ENCODE measurements at regions not wholly inside any gene's neighbourhood (a gene's known extent, or its start where the extent isn't known, plus 50 kb on each side); places are given as distances from the start of the nearest gene placed in this dataset.

DNA sequence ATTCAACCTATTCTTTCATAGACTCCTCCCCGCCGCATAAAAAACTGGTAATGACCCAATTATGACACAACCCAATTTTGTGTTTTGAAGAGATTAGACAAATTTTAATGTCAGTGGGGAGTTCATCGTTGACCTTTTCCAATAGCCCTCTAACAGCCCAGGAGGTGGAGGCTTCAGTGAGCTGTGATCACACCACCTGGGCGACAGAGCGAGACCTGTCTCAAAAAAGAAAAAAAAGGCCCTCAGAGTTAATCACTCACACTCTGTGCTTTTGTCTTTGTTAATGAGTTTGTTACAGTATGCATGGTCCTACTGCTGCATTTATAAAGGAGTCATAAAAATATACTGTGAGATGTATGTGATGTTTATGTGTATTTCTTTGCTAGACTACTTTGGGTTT lies 510.6 kb downstream of the CPS1 start:
- DNase-seq (ENCODE audit: low read depth), result no peak

DNA sequence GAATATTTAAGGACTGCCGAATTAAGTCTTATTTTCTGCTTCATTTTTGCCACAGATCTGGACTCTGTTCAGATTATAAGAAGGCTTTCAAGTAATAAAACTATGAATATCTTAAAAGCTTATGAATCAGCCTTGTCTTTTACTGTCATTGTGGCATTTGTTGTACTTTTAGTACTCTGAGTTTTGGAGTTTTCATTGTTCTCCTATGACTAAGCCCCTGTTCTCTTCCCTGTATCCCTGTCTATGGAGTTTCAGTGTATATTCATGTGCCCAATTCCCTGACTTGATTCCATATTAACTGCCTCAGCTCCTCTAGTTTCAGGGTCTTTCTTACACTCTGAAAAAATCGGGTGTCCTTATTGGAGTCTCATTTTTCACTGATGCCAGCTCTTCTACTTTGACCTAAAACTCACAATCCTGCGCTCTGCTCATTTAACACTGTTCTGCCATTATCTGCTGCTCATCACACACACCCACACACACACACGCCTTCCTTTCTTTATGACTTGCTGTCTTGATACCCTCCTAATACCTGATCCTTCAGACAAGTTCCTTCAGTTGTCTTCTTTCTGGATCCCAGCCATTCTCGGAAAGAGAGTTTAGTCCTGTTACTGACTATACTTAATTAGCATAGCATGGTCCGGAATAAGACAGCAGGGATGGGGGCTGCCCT lies 511.8 kb downstream of the CPS1 start:
- no peak for DNase-seq (ENCODE audit: low read depth)

- DNase-seq (ENCODE audit: low read depth), result no peak
Observed at GRCh38 chr2:211070547-211070946, 514.1 kb downstream of the CPS1 start.

DNA sequence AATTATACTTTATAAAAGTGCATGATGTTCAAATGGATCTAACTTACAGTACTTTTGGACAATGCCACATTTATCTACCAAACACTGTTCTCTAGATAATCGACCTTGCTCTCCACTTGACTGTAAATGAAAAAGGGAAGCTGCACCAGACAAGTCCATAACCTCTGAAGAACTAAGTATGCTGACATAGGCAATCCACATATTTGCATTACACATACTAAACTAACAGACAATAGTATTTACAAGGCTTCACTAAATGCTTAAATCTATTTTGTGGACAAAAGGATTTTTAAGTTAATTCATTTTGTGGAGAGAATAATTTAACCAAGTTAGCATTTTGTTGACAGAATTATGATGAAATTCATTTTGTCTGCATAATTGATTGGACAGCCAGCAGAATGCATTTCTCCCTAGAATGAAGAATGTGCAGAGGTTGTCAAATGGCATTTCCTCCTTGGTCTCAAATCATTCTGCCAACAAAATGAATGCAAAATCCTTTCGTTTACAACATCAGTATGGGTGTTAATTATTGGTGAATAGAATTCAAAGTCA lies 520.9 kb downstream of the CPS1 start:
- DNase-seq (ENCODE audit: low read depth), result no peak

- DNase-seq (ENCODE audit: low read depth), result no peak
Observed at GRCh38 chr2:211084352-211084751, 528.0 kb downstream of the CPS1 start.

DNA sequence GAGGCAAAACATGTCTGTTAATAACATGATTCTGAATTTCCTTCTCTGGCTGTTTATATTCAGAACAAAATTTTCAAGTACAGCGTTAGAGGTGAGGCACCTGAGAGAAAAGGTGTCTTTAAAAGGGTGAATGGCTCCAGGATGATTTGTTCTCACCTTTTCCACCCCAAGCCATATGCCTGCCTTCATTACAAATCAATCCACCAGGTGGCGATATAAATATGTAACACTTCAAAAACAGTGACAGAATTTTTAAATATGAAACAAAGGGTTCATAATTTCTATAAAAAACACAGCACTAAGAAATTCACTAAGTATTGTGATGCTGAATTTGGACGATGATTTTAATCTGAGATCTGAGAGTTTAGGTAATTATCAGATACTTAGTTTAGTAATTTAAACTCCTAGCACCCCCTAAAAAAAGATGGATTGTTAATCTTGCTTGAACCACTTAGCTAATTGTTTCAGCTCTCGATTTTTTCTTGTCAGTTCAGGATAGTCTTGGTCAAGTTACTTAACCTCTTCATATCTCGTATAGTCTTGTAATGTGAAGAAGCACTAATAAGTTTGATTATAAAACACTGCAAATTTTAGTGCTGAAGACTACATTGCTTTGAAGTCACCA lies 528.8 kb downstream of the CPS1 start:
- no peak for DNase-seq (ENCODE audit: low read depth)

- DNase-seq (ENCODE audit: low read depth), result no peak
Observed at GRCh38 chr2:211086049-211086448, 529.6 kb downstream of the CPS1 start.

- no peak for DNase-seq (ENCODE audit: low read depth)
Observed at GRCh38 chr2:211089127-211089526, 532.7 kb downstream of the CPS1 start.

GRCh38 chr2:211093743-211094303 lies 537.4 kb downstream of the CPS1 start:
- DNase-seq (ENCODE audit: low read depth), result no peak

DNA sequence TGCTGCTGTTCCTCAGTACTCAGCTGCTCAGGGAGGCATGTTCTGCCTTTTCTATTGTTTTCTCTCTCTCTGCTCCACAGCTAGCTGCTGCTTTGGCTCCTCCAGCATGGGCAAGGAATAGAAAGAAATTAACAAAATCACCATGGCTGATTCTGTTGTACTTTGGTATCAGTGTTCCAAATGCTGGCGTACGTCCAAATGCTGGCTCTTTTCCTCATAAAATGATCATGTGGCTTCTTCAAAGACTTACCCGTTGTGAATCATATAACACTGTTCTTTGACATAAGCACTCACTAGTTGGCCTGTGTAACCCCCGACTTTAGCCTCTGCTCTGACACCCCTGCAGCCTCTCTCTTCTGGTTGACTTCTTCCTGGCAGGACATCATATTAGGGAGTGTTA lies 547.6 kb downstream of the CPS1 start:
- no peak for DNase-seq (ENCODE audit: low read depth)

DNA sequence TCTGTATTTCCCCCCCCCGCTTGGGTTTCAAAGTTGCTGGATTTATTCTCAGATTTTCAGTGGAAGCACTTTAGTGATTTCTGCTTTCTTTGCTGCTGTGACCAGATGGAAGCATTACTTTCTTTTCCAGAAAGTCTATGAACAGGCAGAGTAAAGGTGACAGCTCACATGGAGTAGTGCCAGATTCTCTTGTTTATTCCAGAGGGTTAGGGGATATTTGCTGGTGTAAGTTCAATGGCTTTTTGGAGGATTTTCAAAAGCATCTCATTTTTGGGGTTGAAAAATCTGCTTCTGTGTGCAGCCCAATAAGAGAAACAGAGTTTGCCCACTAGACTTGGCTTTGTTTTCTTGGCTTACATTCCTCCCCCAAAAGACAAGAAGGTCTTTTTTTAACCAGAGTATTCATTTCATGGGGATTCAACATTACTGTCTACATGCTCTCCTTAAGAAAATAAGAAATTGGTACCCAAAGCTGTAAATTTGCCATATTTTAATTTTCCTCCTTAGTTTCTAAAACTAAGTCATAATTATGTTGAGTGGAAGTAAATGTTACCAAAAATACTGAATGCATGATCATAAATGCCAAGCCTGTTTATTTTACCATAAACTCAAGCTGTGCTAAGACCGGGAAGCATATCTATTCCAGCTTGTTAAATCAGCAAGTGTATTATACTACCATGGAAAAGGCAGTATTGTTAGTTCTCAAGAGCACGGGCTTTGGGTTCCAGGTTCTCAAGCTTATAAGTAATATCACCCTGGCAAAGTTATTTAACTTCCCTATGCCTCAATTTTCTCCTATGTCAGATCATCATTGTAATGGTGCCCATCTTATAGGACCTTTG lies 557.2 kb downstream of the CPS1 start:
- no peak for DNase-seq (ENCODE audit: low read depth)

- DNase-seq (ENCODE audit: low read depth), result no peak
Observed at GRCh38 chr2:211114826-211115455, 558.5 kb downstream of the CPS1 start.

DNA sequence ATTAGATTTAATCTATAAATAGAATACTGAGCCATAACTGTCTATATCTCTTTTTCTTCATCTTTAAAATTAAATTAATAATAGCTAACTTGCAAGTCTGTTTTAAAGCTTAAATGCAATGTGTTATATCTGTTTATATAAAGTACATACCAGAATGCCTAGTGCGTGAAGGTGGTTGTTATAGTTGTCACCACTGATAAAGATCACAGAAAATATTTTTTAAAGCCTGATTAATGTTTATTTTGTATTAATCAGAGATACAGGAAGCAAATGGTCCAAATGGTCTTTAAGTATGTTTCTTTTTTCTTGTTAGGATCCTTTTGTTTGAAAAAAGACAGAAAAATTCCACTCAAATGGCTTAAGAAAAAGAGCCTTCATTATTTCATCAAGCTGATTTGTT lies 560.6 kb downstream of the CPS1 start:
- DNase-seq (ENCODE audit: low read depth), result no peak

- DNase-seq (ENCODE audit: low read depth), result no peak
Observed at GRCh38 chr2:211126256-211126655, 569.9 kb downstream of the CPS1 start.

DNA sequence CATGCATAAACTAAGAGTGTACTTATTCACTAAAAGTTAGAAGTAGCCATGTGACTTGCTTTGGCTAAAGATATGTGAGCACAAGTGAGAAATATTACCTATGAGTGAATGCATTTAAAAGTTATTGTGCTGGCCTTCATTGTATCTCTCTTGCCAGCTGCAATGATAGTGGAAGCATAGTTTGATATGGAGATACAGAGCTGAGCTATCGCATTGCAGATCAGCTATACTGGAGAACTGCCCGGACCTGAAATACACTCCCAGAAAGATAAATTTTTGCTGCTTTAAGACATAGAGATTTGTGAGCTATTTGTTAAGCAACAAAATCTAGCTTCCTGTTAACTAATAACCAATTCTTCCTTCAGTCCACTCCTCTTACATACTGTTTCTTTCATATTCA lies 571.1 kb downstream of the CPS1 start:
- DNase-seq (ENCODE audit: low read depth), result no peak

DNA sequence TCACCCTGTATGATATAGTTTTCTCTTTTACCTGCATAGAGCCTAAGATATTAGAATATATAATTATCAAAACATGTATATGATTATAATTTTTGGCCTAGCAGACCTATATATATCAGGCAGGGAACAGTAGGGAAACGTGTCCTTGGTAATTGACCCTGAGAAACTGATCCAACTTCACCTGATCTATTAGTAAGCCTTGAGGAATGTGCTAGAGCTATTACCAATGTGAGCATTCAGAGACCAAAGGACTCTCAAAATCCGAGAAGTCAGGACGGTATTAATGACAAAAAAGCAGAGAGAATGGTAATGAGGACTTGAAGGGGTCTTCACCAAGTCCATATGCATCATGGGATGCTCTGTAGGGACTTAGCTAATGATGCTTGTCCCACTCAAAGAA lies 571.9 kb downstream of the CPS1 start:
- DNase-seq (ENCODE audit: low read depth), result no peak

DNA sequence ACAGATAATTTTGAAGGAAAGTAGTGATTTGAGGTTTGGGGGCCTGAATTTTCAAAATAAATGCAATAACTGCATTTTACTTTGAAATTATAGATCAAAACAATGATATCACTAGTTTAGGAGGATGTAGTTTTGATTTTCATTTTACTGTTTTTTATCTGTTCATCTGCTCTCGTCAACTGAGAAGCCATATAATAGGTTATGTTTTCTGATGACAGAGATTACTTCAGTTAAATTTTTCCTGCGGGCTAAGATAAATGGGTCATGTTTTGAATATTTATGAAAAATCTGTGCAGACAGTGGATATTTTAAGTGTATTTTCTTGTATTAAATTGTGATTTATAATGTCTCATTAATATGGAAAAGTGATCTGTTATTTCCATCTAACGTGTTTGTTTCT lies 573.4 kb downstream of the CPS1 start:
- no peak for DNase-seq (ENCODE audit: low read depth)

GRCh38 chr2:211132046-211132445 lies 575.6 kb downstream of the CPS1 start:
- no peak for DNase-seq (ENCODE audit: low read depth)

DNA sequence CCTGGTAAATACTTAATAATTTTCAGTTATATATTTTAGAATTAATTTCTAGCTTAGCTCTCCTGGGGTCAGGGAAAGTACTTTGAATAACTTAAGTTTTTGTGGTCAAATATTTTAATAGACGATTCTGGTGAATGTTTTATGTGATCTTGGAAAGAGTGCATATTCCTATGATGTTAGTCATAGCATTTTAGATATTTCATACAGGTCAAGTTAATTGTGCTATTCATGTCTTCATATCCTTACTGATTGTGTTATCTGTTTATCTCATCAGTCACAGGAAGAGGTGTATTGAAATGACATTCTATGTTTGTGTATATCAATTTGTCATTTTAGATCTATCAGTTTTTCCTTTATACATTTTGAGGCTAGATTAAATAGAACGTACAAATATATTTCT lies 576.2 kb downstream of the CPS1 start:
- DNase-seq (ENCODE audit: low read depth), result no peak

DNA sequence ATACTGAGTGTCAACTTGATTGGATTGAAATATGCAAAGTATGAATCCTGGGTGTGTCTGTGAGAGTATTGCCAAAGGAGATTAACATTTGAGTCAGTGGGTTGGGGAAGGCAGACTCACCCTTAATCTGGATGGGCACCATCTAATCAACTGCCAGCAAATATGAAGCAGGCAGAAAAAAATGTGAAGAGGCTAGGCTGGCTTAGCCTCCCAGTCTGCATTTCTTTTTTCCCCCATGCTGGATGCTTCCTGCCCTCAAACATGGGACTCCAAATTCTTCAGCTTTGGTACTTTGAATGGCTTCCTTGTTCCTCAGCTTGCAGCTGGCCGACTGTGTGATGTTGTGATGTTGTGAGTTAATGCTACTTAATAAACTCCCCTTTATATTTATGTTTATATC lies 577.4 kb downstream of the CPS1 start:
- DNase-seq (ENCODE audit: low read depth), result no peak

DNA sequence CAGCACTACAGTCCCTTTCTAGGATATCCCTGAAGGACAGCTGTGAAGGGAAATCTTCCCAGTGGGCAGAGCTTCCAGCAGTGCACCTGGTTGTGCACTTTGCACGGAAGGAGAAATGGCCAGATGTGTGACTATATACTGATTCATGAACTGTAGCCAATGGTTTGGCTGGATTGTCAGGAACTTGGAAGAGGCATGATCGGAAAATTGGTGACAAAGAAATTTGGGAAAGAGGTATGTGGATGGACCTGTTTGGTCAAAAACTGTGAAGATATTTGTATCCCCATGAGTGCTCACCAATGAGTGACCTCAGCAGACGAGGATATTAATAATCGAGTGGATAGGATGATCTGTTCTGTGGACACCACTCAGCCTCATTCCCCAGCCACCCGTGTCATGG lies 582.2 kb downstream of the CPS1 start:
- no peak for DNase-seq (ENCODE audit: low read depth)

DNA sequence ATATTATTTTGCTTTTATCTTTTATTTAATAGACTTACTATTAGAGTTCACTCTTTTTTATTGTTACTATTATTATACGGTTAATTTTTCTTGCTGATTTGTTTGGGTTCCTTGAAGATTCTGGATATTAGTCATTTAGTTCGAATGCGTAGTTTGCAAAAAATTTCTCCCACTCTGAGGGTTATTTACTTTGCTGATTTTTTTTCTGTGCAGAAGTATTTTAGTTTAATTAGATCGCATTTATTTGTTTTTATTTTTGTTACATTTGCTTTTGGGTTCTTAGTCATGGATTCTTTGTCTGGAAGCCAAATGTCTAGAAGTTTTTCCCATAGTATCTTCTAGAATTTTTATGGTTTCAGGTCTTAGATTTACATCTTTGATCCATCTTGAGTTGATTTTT lies 585.2 kb downstream of the CPS1 start:
- no peak for DNase-seq (ENCODE audit: low read depth)

Data from stimulated activated CD8-positive, alpha-beta memory T cell treated with anti-CD3 and anti-CD28 coated beads, Interleukin-12 subunit alpha, Interleukin-12 subunit beta, amount 100 ng/mL, for 1 hour (primary cell).